ENCODE measurements at regions not wholly inside any gene's neighbourhood (a gene's known extent, or its start where the extent isn't known, plus 50 kb on each side); places are given as distances from the start of the nearest gene placed in this dataset.

DNA sequence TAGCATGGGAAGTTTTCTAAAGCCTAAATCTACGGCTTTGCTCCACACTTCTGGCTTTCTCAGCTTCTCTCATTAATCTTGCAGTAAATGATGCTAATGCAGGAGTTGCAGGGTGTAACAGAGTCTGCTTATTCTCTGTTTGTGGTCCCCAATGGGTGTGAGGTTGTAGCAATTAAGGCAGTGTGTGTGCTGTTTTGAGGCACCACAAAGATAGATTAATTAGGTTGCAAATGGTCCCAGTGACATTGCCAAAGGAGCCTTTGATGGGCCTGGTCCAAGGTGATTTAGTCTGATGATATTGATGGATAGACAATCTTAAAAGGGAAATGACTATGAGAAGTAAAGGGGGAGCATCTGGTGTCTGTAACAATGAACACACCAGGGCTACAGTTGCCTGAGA lies 1313.7 kb upstream of the CDH8 start:
- intact Hi-C loops (cut with micrococcal nuclease) = no loop called here
- Mint-ChIP-seq H3K9me3 (peaks cover 19% of the 10 kb centered on the region), H3K36me3 (no peaks in the 10 kb centered on the region), H3K27ac (no peak overlapping the region), H3K4me3 (no peak overlapping the region), H3K4me1 (ENCODE audit: low read depth) (no peaks in the 10 kb centered on the region), H3K27me3 (no peaks in the 10 kb centered on the region)
- POLR2A ChIA-PET = no interaction called here
- CTCF ChIA-PET = no interaction called here
- no peak for DNase-seq

DNA sequence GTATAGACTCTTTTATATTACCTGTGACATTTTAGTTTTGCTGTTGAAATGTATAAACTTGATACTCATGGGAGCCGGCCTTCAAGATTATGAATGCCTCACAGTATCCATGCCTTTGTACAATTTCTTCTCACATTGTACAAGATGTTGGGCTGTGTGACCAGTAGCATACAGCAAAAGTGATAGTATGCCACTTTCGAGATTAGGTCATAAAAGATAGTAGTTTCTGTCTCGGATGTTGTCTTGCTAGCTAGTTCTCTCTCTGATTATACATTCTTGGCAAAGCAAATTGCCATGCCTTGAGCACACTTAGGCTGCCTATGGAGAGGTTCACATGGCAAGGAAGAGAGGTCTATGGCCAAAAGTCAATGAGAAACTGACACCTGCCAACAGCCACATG lies 1309.8 kb upstream of the CDH8 start:
- intact Hi-C loops (cut with micrococcal nuclease) = no loop called here
- ChIA-PET CTCF (no interaction called here), POLR2A (no interaction called here)
- Mint-ChIP-seq H3K4me1 (ENCODE audit: low read depth) (no peaks in the 10 kb centered on the region), H3K4me3 (no peak overlapping the region), H3K36me3 (no peaks in the 10 kb centered on the region), H3K9me3 (peaks cover 28% of the 10 kb centered on the region), H3K27me3 (no peaks in the 10 kb centered on the region), H3K27ac (no peak overlapping the region)
- DNase-seq = no peak

DNA sequence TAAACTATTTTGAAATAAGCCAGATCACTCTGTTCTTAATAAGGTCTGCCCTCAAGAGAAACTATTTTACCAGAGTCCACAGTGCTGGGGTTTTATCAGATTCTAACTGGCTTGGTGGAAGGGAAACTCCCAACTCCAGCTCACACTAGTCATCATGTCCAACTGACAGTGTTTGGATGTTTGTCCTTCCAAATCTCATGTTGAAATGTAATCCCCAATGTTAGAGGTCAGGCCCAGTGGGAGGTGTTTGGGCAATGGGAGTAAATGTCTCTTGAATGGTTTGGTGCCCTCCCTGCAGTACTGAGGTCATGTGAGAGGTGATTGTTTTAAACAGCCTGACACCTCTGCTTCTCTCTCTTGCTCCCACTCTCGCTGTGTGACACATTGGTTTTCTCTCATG lies 1301.0 kb upstream of the CDH8 start:
- H3K27ac Mint-ChIP-seq = no peak overlapping the region
- POLR2A ChIA-PET = no interaction called here
- intact Hi-C loops (cut with micrococcal nuclease) = no loop called here
- peaks cover 32% of the 10 kb centered on the region for H3K9me3 Mint-ChIP-seq
- no peaks in the 10 kb centered on the region for H3K27me3 Mint-ChIP-seq
- CTCF ChIA-PET = no interaction called here
- no peaks in the 10 kb centered on the region for H3K4me1 Mint-ChIP-seq (ENCODE audit: low read depth)
- no peak for DNase-seq
- no peak overlapping the region for H3K4me3 Mint-ChIP-seq
- no peaks in the 10 kb centered on the region for H3K36me3 Mint-ChIP-seq

DNA sequence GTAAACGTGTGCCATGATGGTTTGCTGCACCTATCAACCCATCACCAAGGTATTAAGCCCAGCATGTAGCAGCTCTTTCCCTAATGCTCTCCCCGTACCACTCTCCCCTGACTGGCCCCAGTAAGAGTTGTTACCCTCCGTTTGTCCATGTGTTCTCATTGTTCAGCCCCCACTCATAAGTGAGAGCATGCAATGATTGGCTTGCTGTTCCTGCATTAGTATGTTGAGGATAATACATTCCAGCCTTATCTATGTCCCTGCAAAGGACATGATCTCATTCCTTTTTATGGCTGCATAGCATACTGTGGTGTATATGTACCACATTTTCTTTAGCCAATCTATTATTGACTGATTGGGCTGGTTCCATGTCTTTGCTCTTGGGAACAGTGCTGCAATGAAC lies 1294.9 kb upstream of the CDH8 start:
- Mint-ChIP-seq H3K4me3 (no peak overlapping the region), H3K4me1 (ENCODE audit: low read depth) (no peaks in the 10 kb centered on the region), H3K27me3 (no peaks in the 10 kb centered on the region), H3K36me3 (no peaks in the 10 kb centered on the region), H3K9me3 (peaks cover 26% of the 10 kb centered on the region), H3K27ac (no peak overlapping the region)
- ChIA-PET POLR2A (no interaction called here), CTCF (no interaction called here)
- intact Hi-C loops (cut with micrococcal nuclease) = no loop called here
- DNase-seq = no peak

DNA sequence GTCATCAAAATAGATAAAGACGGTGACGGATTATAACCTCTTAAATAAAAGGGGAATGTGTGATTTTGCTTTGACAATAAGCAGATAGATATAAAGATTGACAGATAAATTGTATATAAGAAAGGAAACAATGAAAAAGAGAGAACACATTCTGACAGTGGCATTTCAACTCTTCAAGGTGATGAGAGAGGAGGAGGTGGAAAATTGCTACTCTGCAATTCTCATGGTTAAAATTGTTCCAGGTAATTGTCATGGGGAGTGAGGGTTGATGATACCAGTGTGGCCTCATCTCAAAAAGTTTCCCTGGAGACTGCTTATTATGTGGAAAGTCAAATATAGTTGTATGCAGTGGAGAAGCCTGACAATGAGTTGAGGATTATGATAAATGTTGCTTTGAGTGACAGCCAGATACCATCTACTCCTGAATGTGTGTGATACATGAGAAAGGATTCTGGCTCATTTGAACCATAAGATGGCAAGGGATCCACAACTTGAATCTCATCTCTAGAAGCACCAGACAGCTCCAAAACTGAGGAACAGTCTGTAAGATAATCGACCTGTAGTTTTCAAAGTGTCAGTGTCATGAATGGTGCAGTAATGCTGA lies 1290.6 kb upstream of the CDH8 start:
- DNase-seq = no peak
- CTCF ChIA-PET = no interaction called here
- no peak overlapping the region for H3K27ac Mint-ChIP-seq

DNA sequence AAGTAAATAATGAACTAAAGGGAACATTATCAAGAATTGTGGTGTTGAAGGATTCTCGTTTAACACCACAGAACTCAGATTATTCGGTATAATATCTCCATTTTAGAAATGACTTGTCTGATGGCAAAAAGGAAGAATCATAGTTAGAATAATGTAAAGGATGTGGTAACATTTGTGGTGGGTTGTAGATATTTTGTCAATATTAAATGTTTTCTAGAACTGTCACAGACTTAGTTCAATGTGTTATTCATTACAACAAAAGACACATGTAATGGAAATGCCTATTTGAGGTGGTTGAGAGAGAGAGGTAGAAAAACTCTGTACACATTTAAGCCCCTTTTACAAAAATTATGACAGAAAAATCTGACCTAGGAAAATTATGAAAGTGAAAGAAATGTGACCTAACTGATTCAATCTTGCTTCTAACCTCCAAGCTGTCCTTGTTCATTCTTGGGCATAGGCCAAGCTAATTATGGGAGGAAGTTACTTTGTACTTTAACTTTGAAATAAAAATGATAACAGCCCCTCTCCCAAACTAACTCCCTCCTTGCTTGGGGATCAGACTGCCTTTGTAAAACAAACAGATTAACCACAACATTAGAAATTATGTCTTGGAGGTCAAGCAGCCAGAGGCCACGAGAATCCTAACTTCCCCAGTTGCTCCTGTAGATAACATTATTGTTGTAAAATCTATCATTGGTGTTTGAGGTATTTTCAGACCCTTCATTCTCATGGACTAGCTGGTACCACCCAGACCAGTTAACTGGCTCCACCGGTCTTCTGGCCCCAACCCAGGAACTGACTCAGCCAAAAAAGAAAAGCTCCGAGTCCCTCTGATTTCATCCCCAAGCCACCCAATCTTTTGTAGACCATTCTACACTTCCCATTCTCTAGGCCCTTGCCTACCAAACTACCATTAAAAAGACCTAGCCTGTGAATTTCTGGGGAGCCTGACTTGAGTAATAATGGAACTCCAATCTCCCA lies 1287.8 kb upstream of the CDH8 start:
- Mint-ChIP-seq H3K27ac (no peak overlapping the region), H3K36me3 (no peaks in the 10 kb centered on the region), H3K4me1 (ENCODE audit: low read depth) (no peaks in the 10 kb centered on the region), H3K4me3 (no peak overlapping the region), H3K27me3 (no peaks in the 10 kb centered on the region), H3K9me3 (peaks cover 23% of the 10 kb centered on the region)
- ChIA-PET POLR2A (no interaction called here), CTCF (no interaction called here)
- intact Hi-C loops (cut with micrococcal nuclease) = no loop called here
- no peak for DNase-seq

More for the DNA sequence above, 1290.6 kb upstream of the CDH8 start:
- POLR2A ChIA-PET = no interaction called here
- H3K27me3 Mint-ChIP-seq = no peaks in the 10 kb centered on the region
- intact Hi-C loops (cut with micrococcal nuclease) = no loop called here
- no peaks in the 10 kb centered on the region for H3K36me3 Mint-ChIP-seq
- peaks cover 30% of the 10 kb centered on the region for H3K9me3 Mint-ChIP-seq
- no peak overlapping the region for H3K4me3 Mint-ChIP-seq
- H3K4me1 Mint-ChIP-seq (ENCODE audit: low read depth) = no peaks in the 10 kb centered on the region

DNA sequence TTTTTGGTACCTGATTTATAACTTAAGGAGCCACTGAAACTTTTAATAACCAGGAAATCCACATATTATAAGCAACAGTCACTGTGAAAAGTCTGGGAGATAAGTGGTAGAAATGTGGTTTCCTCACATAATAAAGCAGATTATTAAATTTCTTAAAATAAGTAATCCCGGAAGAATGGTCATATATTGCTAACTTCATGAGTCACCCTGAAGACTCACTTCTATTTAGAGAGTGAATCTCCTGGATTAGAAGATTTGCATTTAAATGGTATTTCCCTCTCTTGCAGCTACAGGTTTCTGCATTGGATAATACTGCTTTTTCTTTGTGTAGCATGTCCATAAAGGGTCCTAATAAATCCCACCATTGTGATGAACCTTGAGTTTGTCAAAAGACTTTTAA lies 1286.8 kb upstream of the CDH8 start:
- no peaks in the 10 kb centered on the region for H3K27me3 Mint-ChIP-seq
- CTCF ChIA-PET = no interaction called here
- H3K27ac Mint-ChIP-seq = no peak overlapping the region
- no peaks in the 10 kb centered on the region for H3K4me1 Mint-ChIP-seq (ENCODE audit: low read depth)
- POLR2A ChIA-PET = no interaction called here
- intact Hi-C loops (cut with micrococcal nuclease) = no loop called here
- H3K4me3 Mint-ChIP-seq = no peak overlapping the region
- no peak for DNase-seq
- no peaks in the 10 kb centered on the region for H3K36me3 Mint-ChIP-seq
- peaks cover 26% of the 10 kb centered on the region for H3K9me3 Mint-ChIP-seq

DNA sequence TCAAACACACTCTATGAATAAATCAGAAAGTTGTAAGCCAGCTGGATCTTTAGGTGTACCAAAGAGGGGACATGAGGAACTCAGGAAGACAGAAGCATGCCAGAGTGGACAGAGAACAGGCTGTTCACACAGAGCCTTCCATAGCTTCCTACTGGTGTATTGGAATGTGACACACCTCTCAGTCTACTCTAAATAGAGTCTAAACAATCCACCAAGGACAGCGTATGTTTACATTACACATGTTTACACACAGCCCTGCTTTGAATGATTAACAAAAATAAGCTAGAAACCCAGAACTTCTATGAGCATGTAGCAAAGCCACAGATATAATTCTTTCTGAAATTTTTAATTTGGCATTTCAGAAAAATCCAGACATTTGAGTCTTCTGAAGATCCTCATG lies 1279.0 kb upstream of the CDH8 start:
- Mint-ChIP-seq H3K4me1 (ENCODE audit: low read depth) (no peaks in the 10 kb centered on the region), H3K36me3 (no peaks in the 10 kb centered on the region), H3K4me3 (no peak overlapping the region), H3K9me3 (peaks cover 37% of the 10 kb centered on the region), H3K27me3 (no peaks in the 10 kb centered on the region), H3K27ac (no peak overlapping the region)
- CTCF ChIA-PET = no interaction called here
- intact Hi-C loops (cut with micrococcal nuclease) = no loop called here
- no peak for DNase-seq
- POLR2A ChIA-PET = no interaction called here

DNA sequence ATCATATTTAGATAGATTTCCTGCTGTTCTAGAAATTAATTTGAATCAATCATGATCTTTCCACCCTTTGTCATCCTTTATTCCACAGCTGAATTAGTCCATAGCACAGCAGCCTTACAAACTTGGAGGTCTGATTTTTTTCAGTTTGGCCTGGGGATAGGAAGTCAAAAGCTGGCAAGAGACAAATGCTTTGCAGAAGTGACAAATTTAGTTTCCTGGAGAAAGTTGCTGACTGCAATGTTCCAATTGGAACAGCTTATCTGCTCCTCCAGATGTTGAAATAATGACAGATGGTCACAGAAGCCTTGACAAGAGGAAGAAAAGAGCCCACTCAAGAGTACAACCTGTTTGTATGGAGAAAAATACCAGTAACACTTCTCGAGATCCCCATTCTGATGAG lies 1276.1 kb upstream of the CDH8 start:
- H3K4me1 Mint-ChIP-seq (ENCODE audit: low read depth) = no peaks in the 10 kb centered on the region
- no peak overlapping the region for H3K4me3 Mint-ChIP-seq
- no peaks in the 10 kb centered on the region for H3K27me3 Mint-ChIP-seq
- DNase-seq = no peak
- peaks cover 35% of the 10 kb centered on the region for H3K9me3 Mint-ChIP-seq
- H3K27ac Mint-ChIP-seq = no peak overlapping the region
- H3K36me3 Mint-ChIP-seq = no peaks in the 10 kb centered on the region
- POLR2A ChIA-PET = no interaction called here
- CTCF ChIA-PET = no interaction called here
- intact Hi-C loops (cut with micrococcal nuclease) = no loop called here

DNA sequence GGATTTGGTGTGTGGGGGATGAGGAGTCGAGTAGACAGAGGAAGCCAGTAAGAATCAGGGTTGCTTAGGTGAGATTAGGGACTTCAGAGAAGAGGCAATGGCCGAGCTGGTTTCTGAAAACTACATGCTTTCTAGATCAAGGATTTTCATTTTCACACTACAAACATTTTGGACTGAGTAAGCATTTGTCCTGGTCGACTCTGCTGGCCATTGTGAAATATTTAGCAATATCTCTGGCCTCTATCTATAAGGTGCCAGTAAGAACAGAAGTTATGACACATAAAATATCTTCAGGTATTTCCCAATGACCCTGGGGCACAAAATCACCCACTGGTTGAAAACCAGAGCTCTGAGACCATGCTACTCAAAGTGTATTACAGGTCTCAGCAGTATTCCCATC lies 1275.1 kb upstream of the CDH8 start:
- no peak for DNase-seq
- H3K27ac Mint-ChIP-seq = no peak overlapping the region
- no peaks in the 10 kb centered on the region for H3K27me3 Mint-ChIP-seq
- H3K9me3 Mint-ChIP-seq = peaks cover 34% of the 10 kb centered on the region
- intact Hi-C loops (cut with micrococcal nuclease) = no loop called here
- H3K4me3 Mint-ChIP-seq = no peak overlapping the region
- POLR2A ChIA-PET = no interaction called here
- H3K4me1 Mint-ChIP-seq (ENCODE audit: low read depth) = no peaks in the 10 kb centered on the region
- CTCF ChIA-PET = no interaction called here
- H3K36me3 Mint-ChIP-seq = no peaks in the 10 kb centered on the region

DNA sequence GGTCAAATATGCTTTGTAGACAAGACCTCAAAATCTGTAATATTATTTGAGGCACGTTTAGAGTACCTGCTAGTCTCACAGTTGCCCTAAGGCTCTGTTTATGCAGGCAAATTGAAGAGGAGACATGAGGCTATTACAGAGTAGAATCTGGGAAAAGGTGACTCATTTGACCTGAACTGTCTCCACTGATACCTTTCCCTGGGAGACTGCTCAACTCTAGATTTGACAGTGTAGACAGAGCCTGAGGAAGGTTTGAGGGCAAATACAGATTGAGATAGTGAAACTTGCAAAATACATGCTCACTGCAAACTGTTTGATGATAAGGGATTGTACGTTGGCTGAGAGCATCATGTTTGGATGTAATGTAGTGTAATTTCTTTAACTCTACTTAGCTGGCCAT lies 1266.6 kb upstream of the CDH8 start:
- Mint-ChIP-seq H3K4me1 (ENCODE audit: low read depth) (no peaks in the 10 kb centered on the region), H3K36me3 (no peaks in the 10 kb centered on the region), H3K4me3 (no peak overlapping the region), H3K9me3 (peaks cover 32% of the 10 kb centered on the region), H3K27me3 (no peaks in the 10 kb centered on the region), H3K27ac (no peak overlapping the region)
- ChIA-PET CTCF (no interaction called here), POLR2A (no interaction called here)
- intact Hi-C loops (cut with micrococcal nuclease) = no loop called here
- DNase-seq = no peak

DNA sequence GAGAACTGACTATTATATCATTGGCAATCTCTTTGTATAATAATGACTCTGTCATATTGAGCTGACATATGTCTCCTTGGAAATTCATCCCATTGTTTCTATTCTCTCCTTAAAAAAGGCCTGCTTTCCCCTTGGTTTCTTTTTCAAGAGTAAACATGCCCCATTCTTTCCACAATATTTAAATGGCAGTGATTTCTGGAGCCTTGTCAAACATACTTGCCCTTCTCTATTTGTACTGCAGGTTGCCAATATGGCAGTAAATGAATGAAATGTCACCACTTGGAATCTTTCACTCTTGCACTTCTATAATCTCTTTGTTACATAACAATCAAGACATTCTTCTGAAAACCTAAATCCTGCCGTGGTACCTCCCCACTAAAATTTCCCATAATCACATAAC lies 1265.1 kb upstream of the CDH8 start:
- no peak for DNase-seq
- H3K4me3 Mint-ChIP-seq = no peak overlapping the region
- H3K9me3 Mint-ChIP-seq = peaks cover 33% of the 10 kb centered on the region
- intact Hi-C loops (cut with micrococcal nuclease) = no loop called here
- no peaks in the 10 kb centered on the region for H3K27me3 Mint-ChIP-seq
- ChIA-PET POLR2A (no interaction called here), CTCF (no interaction called here)
- no peak overlapping the region for H3K27ac Mint-ChIP-seq
- no peaks in the 10 kb centered on the region for H3K4me1 Mint-ChIP-seq (ENCODE audit: low read depth)
- H3K36me3 Mint-ChIP-seq = no peaks in the 10 kb centered on the region

DNA sequence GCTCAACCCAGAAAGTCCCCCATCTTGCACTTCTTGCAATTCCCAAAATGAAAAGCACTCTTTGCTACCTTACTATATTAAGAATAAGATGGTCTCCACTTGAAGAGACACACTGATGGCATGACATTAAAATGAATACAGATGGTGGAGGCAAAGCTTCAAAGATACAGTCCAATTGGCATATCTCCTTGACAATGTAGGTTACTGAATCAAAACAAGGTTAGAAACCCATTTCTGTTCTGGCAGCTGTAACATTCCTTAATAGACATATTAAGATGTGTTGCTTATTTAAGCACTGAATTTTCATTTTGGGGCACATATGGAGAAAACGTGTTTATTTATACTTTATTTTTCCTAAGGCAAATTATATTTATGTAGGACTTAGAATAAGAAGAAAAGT lies 1262.8 kb upstream of the CDH8 start:
- H3K27ac Mint-ChIP-seq = no peak overlapping the region
- intact Hi-C loops (cut with micrococcal nuclease) = no loop called here
- DNase-seq = no peak
- H3K4me1 Mint-ChIP-seq (ENCODE audit: low read depth) = no peaks in the 10 kb centered on the region
- no peak overlapping the region for H3K4me3 Mint-ChIP-seq
- H3K27me3 Mint-ChIP-seq = no peaks in the 10 kb centered on the region
- POLR2A ChIA-PET = no interaction called here
- CTCF ChIA-PET = no interaction called here
- H3K36me3 Mint-ChIP-seq = no peaks in the 10 kb centered on the region
- H3K9me3 Mint-ChIP-seq = peaks cover 33% of the 10 kb centered on the region
